Mononuclear cell (primary cell): ENCODE measurements at regions not wholly inside any gene's neighbourhood (a gene's known extent, or its start where the extent isn't known, plus 50 kb on each side); places are given as distances from the start of the nearest gene placed in this dataset.

Experiments used
- H3K27me3 ChIP-seq: 2 replicates; pipeline ENCODE4 v1.6.0; 2011; ENCODE audit warnings: low read length, control low read depth; ENCODE audit not compliant: insufficient read depth
- H3K4me1 ChIP-seq: 2 replicates; pipeline ENCODE4 v1.5.1; 2011; ENCODE audit warnings: mild to moderate bottlenecking, low read length, control low read depth; ENCODE audit not compliant: insufficient read depth
- H3K4me3 ChIP-seq: 2 replicates; pipeline ENCODE4 v1.5.1; 2011; ENCODE audit warnings: mild to moderate bottlenecking, low read length, moderate library complexity
- H3K9me3 ChIP-seq: 2 replicates; pipeline ENCODE4 v1.5.1; 2011; ENCODE audit warnings: low read depth, mild to moderate bottlenecking, control low read depth, low read length

DNA sequence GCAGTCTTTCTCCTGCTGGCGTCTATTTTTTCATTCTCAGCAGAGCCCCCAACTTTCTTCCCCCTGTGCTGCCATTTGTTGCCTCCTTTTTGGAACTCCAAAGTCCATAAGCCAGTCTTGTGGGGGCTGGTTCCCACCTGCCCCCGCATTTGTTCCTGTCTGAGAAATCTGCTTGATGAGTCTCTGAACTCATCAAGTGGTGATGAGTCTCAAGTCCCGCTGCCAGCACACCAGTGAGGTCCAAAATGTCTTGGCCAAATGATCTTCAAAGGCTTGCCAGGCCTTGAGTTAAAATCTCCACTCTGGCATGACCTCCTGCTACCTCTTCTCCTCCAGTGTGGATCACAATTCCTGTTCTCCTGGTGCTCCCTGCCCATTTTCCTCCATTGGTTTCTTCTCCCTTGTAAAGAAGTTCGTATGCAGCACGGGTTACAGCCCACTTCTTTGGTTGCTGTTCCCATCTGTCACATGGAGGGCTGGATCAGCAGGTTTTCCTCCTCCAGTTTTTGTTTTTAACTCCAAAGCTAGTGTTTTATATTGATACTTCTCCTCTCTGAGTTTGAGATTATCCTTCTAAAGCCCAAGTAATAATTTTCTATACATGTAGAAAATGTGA lies 72.7 kb upstream of the LIMCH1 start:
- no peaks in the 10 kb centered on the region for H3K27me3 ChIP-seq
- H3K4me1 ChIP-seq = no peaks in the 10 kb centered on the region
- H3K4me3 ChIP-seq = no peak overlapping the region
- H3K9me3 ChIP-seq = no peaks in the 10 kb centered on the region

DNA sequence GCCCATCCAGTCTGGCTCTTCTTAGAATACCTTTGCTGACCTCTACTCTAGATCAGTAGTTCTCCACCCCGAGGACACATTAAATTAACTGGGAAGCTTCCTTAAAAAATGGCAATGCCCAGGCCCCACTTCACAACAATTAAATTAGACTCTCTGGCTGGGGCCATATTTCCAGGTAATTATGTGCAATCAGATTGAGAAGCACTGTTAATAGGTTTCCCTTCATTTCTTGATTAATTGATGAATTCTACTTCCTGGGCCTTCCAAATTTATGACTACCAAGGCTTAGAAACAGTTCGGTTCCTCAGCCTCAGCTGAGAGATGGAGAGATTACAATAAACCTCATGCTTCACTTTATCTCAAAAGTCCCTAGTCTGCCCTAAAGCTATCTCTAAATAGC lies 71.7 kb upstream of the LIMCH1 start:
- Histone ChIP-seq H3K4me1 (no peaks in the 10 kb centered on the region), H3K27me3 (no peaks in the 10 kb centered on the region), H3K9me3 (no peaks in the 10 kb centered on the region), H3K4me3 (no peak overlapping the region)

DNA sequence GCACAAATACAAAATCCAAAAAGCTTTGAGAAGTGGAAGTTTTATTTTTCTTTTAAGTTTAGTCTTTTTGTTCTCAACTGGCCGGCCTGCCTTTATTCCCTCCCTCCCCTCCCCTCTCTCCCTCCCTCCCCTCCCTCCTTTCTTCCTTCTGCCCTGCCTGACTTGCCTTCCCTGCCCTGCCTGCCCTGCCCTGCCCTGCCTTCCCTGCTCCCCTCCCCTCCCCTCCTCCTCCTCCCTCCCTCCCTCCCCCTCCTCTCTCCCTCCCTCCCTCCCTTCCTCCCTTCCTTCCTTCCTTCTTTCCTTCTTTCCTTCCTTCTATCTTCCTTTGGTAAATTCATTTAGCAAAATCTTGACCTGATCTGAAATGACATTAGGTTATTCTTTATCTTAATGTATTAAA lies 69.8 kb upstream of the LIMCH1 start:
- no peaks in the 10 kb centered on the region for H3K27me3 ChIP-seq
- no peak overlapping the region for H3K4me3 ChIP-seq
- no peaks in the 10 kb centered on the region for H3K9me3 ChIP-seq
- H3K4me1 ChIP-seq = no peaks in the 10 kb centered on the region

DNA sequence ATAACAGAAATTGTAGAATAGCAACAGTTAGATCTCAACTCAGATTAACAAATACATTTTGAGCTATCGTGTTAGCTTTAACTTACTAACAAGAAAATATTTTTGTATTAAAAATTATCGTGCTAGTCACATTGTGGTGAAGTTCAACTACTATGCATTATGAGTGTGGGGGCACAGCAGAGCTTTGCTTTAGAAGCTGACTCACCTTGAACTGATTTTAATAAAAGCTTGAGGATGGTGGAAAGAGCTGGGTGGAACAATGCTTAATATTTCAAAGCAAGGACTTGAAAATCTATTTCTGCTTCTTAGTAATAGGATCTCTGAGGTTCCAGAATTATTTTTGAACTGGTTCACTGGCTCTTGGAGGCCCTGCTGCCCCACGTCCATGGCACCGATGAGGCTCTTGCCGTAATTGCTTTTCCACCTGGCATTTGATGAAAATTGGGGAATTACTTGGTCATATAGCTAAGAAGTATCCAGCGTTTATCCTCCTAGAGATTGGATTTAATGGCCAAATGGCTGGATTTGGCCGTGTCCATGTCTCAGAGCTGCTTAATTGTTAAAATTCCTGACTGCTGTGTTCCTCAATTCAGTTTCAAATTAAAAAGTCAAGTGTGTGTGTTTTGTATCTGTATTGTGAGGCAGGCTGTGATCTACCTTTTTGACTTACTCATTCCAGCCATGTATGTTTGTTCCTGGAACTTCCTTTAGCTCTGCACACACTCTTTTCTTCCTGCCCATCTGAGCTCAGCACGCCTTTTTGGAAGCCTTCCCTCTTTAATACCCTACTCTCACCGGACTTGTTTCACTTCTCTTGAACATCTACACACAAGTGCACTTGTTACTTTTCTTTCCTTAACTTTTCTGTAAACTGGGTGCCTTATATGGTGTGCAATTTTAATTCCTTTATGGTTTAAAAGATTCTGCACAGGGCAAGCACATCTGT lies 66.6 kb upstream of the LIMCH1 start:
- Histone ChIP-seq H3K4me3 (no peak overlapping the region), H3K27me3 (no peaks in the 10 kb centered on the region), H3K9me3 (no peaks in the 10 kb centered on the region), H3K4me1 (no peaks in the 10 kb centered on the region)

DNA sequence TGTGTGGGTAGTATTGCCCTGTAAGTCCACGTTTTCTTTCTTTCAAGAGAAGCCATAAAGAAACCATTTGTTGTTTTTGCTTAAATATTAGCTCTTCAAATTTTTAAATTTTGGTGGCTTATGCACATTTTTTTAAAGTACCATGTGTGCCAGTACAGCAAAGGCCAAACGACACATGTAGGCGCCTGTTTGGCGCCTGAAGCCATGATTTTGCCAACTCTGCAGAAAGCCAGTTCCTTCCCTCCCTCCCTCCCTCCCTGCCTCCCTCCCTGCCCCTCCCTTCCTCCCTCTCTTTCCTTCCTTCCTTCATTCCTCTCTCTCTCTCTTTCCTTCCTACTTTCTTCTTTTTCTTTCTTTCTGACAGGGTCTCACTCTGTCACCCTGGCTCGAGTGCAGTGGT lies 65.9 kb upstream of the LIMCH1 start:
- Histone ChIP-seq H3K4me3 (no peak overlapping the region), H3K4me1 (no peaks in the 10 kb centered on the region), H3K9me3 (no peaks in the 10 kb centered on the region), H3K27me3 (no peaks in the 10 kb centered on the region)

- no peaks in the 10 kb centered on the region for H3K9me3 ChIP-seq
- H3K27me3 ChIP-seq = no peaks in the 10 kb centered on the region
- H3K4me3 ChIP-seq = no peak overlapping the region
- no peaks in the 10 kb centered on the region for H3K4me1 ChIP-seq
Measured at GRCh38 chr4:41473176-41473575, 64.8 kb upstream of the LIMCH1 start.

DNA sequence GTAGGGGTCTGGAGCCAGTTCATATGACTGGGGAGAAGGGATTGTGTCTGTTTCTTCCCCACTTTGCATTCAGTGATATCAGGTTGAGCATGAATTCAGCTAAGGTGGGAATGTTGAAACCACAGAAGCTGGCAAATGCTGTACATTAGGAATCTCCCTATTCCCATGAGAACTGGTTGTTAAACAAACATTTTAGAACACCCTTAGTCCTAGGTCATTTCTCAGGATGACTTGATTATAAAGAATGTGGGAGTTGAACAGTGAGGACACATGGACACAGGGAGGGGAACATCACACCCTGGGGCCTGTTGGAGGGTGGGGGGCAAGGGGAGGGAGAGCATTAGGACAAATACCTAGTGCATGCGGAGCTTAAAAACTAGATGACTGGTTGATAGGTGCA lies 62.6 kb upstream of the LIMCH1 start:
- Histone ChIP-seq H3K4me3 (no peak overlapping the region), H3K27me3 (no peaks in the 10 kb centered on the region), H3K9me3 (no peaks in the 10 kb centered on the region), H3K4me1 (no peaks in the 10 kb centered on the region)

DNA sequence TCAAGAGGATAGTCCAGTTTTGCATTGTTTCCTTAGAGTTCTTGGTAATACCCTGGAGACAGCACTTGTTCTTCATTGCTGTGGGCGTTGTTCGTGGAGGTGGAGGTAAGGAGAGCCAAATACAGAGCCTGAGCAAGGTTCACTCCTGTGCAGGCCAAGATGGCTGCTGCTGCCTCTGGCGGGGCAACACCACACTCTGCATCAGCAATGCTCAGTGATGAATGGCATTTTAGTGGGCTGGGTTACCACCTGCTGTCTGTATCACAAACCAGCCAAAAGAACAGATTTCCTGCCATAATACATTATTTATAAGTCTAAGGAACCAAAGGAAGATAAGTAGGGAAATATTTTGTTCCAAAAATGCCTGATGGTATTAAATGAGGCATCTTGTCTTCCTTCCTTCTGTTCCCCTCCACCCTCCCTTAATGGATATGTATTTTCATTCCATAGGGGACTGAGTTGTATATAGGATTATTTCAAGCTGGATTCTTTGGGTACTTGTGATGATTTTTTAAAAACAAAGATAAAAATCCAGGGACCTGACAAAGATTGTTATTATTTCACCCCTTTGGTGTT lies 61.6 kb upstream of the LIMCH1 start:
- H3K4me1 ChIP-seq = no peaks in the 10 kb centered on the region
- H3K9me3 ChIP-seq = no peaks in the 10 kb centered on the region
- no peak overlapping the region for H3K4me3 ChIP-seq
- H3K27me3 ChIP-seq = no peaks in the 10 kb centered on the region

DNA sequence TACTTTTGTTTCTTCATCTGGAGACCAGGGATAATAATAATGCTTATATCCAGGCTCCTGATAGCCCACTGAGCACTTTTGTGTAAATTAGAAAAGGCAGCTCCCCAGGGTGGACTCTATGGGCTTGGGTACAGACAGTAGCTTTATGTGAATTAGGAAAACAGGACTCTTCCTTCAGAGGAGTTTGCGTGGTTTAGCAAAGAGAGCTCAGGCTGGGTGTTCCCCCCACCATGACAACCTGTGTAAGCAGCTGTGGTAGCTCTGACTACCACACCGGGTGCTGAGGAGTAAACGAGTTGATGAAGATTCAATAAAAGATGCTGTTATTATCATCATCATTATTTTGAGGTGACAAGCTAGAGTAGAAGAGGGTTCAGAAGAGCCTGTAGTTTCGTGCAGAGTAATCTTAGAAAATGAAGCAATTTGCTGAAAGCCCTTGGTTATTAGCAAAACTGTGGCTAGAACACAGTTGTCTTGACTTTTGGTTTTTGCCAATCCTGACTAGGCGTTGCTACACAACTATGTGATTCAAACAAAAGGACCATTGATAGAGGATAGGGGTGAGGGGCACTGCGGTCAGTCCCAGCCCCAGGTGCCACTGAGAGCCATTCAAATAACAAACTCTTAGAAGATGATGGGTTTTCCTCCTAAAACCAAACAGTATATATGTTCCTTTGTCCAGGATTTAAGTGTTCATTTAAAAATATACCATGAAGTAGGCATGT lies 60.6 kb upstream of the LIMCH1 start:
- H3K4me3 ChIP-seq = no peak overlapping the region

DNA sequence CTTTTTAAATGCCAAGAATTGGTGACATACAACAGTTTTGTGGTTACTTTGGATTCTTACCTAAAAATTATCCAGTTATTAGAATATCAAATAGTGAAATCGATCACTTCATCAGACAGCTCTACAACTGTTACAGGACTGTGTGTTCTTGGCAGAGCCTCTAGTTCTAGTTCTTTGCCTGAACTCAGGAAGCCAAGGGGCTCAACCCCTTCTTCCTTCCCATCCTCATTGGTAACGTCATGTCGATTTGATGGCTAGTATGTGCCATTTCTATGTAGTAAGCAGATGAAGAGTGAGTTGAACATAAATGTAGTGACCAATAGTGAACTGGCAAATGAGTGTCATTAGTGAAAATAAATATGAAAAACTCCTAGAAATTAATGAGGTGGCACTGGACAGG lies 59.4 kb upstream of the LIMCH1 start:
- Histone ChIP-seq H3K9me3 (no peaks in the 10 kb centered on the region), H3K27me3 (no peaks in the 10 kb centered on the region), H3K4me1 (no peaks in the 10 kb centered on the region), H3K4me3 (no peak overlapping the region)

More for the DNA sequence above, 60.6 kb upstream of the LIMCH1 start:
- Histone ChIP-seq H3K9me3 (no peaks in the 10 kb centered on the region), H3K4me1 (no peaks in the 10 kb centered on the region), H3K27me3 (no peaks in the 10 kb centered on the region)

DNA sequence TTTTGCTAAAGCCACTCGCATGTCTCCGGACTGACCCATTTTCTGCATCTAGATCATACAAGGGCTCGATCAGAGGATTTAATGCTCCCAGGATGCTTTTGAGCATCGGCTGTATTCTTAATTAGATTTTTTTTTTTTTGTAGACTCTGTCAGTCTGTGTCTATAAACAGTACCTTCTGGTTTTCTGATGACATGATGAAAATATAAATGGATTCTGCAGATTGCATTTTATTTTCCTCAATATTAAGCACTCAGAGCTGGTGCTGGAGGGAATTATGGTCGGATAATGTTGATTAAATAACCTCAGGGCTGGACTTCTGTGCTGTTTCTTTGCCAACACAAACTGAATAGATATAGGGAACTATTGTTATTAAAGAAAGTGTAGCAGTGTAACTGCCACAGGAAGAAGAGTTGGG lies 57.1 kb upstream of the LIMCH1 start:
- H3K27me3 ChIP-seq = no peaks in the 10 kb centered on the region
- no peak overlapping the region for H3K4me3 ChIP-seq
- H3K4me1 ChIP-seq = peaks cover 4% of the 10 kb centered on the region
- no peaks in the 10 kb centered on the region for H3K9me3 ChIP-seq

DNA sequence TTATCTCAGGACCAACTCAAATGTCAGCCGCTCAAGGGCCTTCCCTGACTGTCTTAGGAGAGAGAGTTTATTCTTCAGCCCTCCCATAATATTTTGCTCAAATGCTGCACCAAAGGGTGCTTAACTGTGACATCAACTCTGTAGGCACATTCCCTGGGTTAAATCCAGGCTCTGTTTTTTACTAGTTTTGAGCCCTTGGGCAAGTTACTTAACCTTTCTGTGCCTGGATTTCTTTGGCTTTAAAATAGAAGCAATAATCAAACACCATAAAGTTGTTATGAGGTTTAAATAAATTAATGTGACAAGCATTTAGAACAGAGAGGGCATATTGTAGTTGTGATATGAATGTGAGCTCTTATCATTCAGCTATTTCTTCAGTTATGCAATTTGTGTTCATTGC lies 54.2 kb upstream of the LIMCH1 start:
- Histone ChIP-seq H3K9me3 (no peaks in the 10 kb centered on the region), H3K4me1 (peaks cover 4% of the 10 kb centered on the region), H3K27me3 (no peaks in the 10 kb centered on the region), H3K4me3 (no peak overlapping the region)

GRCh38 chr4:41485041-41485440 lies 52.9 kb upstream of the LIMCH1 start:
- Histone ChIP-seq H3K4me3 (no peak overlapping the region), H3K27me3 (no peaks in the 10 kb centered on the region), H3K9me3 (no peaks in the 10 kb centered on the region), H3K4me1 (peaks cover 4% of the 10 kb centered on the region)

- no peaks in the 10 kb centered on the region for H3K27me3 ChIP-seq
- peaks cover 4% of the 10 kb centered on the region for H3K4me1 ChIP-seq
- H3K4me3 ChIP-seq = no peak overlapping the region
- H3K9me3 ChIP-seq = no peaks in the 10 kb centered on the region
Measured at GRCh38 chr4:41487868-41488440, 50.0 kb upstream of the LIMCH1 start.
